Kidney (tissue), 13 donors: ENCODE measurements at regions not wholly inside any gene's neighbourhood (a gene's known extent, or its start where the extent isn't known, plus 50 kb on each side); places are given as distances from the start of the nearest gene placed in this dataset.

Experiments used
- DNase-seq, 5 donors: peaks; one replicate each; pipeline ENCODE4 v3.0.0-alpha.2; 2013 to 2020
- FAIRE-seq: peaks from 2 replicates; lab custom pipeline; 2012; peaks lifted over from hg19 to GRCh38; lab: Jason Lieb, UNC
- H3K27ac ChIP-seq, 2 donors: one replicate each; pipeline ENCODE4 v1.7.0; 2013; ENCODE audit warnings: low read depth in 2 of 2, low read length in 2 of 2, inconsistent platforms in 1 of 2
- H3K27me3 ChIP-seq: one replicate; pipeline ENCODE4 v1.7.1; 2013; ENCODE audit warnings: low read length, inconsistent platforms; ENCODE audit not compliant: control insufficient read depth, insufficient read depth
- H3K36me3 ChIP-seq, 3 donors: one replicate each; pipeline versions ENCODE4 v1.7.0 to v1.7.1; 2013; ENCODE audit warnings: low read length in 3 of 3, control low read depth in 1 of 3, inconsistent platforms in 1 of 3; ENCODE audit not compliant: insufficient read depth in 3 of 3, control insufficient read depth in 2 of 3
- H3K4me1 ChIP-seq, 3 donors: one replicate each; pipeline versions ENCODE4 v1.7.0 to v1.7.1; 2013; ENCODE audit warnings: low read length in 3 of 3, inconsistent platforms in 1 of 3, low read depth in 1 of 3; ENCODE audit not compliant: control insufficient read depth in 2 of 3, insufficient read depth in 2 of 3
- H3K4me3 ChIP-seq, 3 donors: one replicate each; pipeline versions ENCODE4 v1.7.0 to v1.8.1; 2013; ENCODE audit warnings: low read length in 3 of 3, control low read depth in 1 of 3, inconsistent platforms in 1 of 3
- H3K9ac ChIP-seq, 3 donors: one replicate each; pipeline versions ENCODE4 v1.7.0 to v1.7.1; 2013; ENCODE audit warnings: low read length in 3 of 3, control low read depth in 1 of 3, inconsistent platforms in 1 of 3
- H3K9me3 ChIP-seq, 3 donors: one replicate each; pipeline versions ENCODE4 v1.7.0 to v1.7.1; 2013; ENCODE audit warnings: low read length in 3 of 3, control low read depth in 1 of 3, inconsistent platforms in 1 of 3; ENCODE audit not compliant: control insufficient read depth in 2 of 3, insufficient read depth in 1 of 3
- intact Hi-C: fragments of 100-400 bp; cut with DNase I; formaldehyde crosslinking; loops from one replicate; pipeline ENCODE4 v1.11.1; 2022
- TF ChIP-seq, protein P1 (sequence below): IDR thresholded peaks from 3 replicates; pipeline ENCODE4 v1.5.1; 2012; ENCODE audit warnings: mild to moderate bottlenecking, moderate library complexity, borderline replicate concordance; ENCODE audit not compliant: insufficient read depth; ENCODE audit errors: extremely low read depth
- donor health status: control.
- donor health status: control.
- donor health status: control.
- donor health status: control.
- donor health status: control.
- donor health status: DM: yes; HTN: yes; CAD: no.
- donor health status: Normal renal cell carcinoma (clear cell type).

DNA sequence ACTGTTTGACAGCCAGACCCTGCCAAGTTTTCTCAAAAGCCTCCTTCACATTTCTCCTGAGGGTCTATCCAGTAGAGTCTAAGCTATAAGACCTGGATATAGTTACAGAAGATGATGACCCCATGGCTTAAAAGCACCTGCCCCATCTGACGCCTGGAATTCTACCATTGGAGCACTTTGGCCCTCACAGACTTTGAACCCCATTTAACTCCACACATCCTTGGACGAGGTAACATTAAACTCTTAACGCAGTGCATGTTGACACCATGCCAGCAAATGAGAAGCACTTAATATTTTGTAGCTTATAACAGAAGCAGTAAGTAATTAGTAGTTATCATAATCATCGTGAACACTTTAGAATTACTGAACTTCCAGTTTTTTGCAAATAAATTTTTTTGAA lies 61.9 kb upstream of the SMNDC1 start:
- FAIRE-seq, result no peak
- TF ChIP-seq, protein P1, sequence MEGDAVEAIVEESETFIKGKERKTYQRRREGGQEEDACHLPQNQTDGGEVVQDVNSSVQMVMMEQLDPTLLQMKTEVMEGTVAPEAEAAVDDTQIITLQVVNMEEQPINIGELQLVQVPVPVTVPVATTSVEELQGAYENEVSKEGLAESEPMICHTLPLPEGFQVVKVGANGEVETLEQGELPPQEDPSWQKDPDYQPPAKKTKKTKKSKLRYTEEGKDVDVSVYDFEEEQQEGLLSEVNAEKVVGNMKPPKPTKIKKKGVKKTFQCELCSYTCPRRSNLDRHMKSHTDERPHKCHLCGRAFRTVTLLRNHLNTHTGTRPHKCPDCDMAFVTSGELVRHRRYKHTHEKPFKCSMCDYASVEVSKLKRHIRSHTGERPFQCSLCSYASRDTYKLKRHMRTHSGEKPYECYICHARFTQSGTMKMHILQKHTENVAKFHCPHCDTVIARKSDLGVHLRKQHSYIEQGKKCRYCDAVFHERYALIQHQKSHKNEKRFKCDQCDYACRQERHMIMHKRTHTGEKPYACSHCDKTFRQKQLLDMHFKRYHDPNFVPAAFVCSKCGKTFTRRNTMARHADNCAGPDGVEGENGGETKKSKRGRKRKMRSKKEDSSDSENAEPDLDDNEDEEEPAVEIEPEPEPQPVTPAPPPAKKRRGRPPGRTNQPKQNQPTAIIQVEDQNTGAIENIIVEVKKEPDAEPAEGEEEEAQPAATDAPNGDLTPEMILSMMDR, result no peak
- Histone ChIP-seq H3K4me1 (no peaks in the 10 kb centered on the region), H3K27ac (no peak overlapping the region), H3K9me3 (no peaks in the 10 kb centered on the region), H3K4me3 (no peak overlapping the region), H3K36me3 (no peaks in the 10 kb centered on the region), H3K27me3 (no peaks in the 10 kb centered on the region), H3K9ac (no peak overlapping the region)
- intact Hi-C loops, result no loop called here
- no peak for DNase-seq

DNA sequence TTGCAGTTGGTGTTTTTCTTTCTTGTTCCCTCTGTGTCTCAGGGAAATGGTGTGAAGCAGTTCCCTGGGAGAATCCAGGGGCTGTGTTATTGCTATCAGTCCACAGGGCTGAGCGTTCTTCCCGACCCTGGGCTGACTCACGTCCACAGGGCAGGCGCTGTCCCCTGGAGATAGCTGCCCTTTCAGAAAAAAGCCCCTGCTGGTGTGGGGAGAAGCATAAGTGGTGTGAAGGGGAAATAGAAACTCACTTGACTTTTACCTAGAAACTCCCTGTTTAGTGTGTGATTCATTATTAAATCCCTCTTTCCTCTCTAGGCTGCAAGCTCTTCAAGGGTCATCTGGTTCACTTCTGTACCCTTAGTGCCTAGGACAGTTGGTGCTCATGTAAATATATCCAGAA lies 63.3 kb upstream of the SMNDC1 start:
- H3K9ac ChIP-seq, result no peak overlapping the region
- no peaks in the 10 kb centered on the region for H3K4me1 ChIP-seq
- DNase-seq (no peak), FAIRE-seq (no peak)
- no peaks in the 10 kb centered on the region for H3K27me3 ChIP-seq
- TF ChIP-seq, protein P1, result no peak
- H3K36me3 ChIP-seq, result no peaks in the 10 kb centered on the region
- no peak overlapping the region for H3K4me3 ChIP-seq
- no peaks in the 10 kb centered on the region for H3K9me3 ChIP-seq
- no peak overlapping the region for H3K27ac ChIP-seq
- intact Hi-C loops, result no loop called here

DNA sequence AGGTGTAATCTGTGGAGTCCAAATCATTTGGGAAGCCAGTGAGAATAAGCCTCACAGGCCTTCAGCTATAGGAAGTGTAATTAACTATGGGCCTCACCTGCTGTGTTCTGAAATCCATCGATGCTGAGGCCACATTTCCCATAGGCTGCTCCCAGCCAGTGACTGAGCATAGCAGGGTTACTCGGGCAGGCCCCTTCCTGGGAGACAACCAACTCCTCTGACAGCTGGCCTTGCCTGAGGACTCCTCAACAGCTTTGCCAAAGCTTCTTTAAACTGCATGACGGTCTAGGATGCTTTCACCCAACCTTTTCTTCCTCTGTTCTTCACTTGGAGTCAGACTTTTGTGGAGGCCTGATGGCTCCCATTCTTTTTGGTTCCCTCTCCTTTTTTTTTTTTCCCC lies 63.8 kb upstream of the SMNDC1 start:
- H3K9me3 ChIP-seq, result no peaks in the 10 kb centered on the region
- no peak overlapping the region for H3K27ac ChIP-seq
- H3K9ac ChIP-seq, result no peak overlapping the region
- FAIRE-seq, result no peak
- H3K4me3 ChIP-seq, result no peak overlapping the region
- DNase-seq, result no peak
- intact Hi-C loops, result no loop called here
- no peaks in the 10 kb centered on the region for H3K27me3 ChIP-seq
- H3K36me3 ChIP-seq, result no peaks in the 10 kb centered on the region
- TF ChIP-seq, protein P1, result no peak
- no peaks in the 10 kb centered on the region for H3K4me1 ChIP-seq

GRCh38 chr10:110370006-110370405 lies 65.3 kb upstream of the SMNDC1 start:
- intact Hi-C loops, result no loop called here
- no peak overlapping the region for H3K4me3 ChIP-seq
- no peak for FAIRE-seq
- H3K27ac ChIP-seq, result no peak overlapping the region
- TF ChIP-seq, protein P1, result no peak
- no peaks in the 10 kb centered on the region for H3K27me3 ChIP-seq
- H3K9ac ChIP-seq, result no peak overlapping the region
- no peaks in the 10 kb centered on the region for H3K4me1 ChIP-seq
- H3K36me3 ChIP-seq, result no peaks in the 10 kb centered on the region
- H3K9me3 ChIP-seq, result no peaks in the 10 kb centered on the region
- no peak for DNase-seq
